ENCODE measurements at regions not wholly inside any gene's neighbourhood (a gene's known extent, or its start where the extent isn't known, plus 50 kb on each side); places are given as distances from the start of the nearest gene placed in this dataset.
A peak's percentile ranks its signal among the peaks of the same experiment; 100 is the strongest.
"Not testable (repeated sequence)": the region's sequence is repeated elsewhere in the genome, so short reads cannot be mapped to it uniquely, and the experiment has no call there.

GRCh38 chr4:155591738-155592143 is 74.9 kb upstream of the GUCY1A1 start:
- no peak for DNase-seq (ENCODE audit: low read depth)

DNA sequence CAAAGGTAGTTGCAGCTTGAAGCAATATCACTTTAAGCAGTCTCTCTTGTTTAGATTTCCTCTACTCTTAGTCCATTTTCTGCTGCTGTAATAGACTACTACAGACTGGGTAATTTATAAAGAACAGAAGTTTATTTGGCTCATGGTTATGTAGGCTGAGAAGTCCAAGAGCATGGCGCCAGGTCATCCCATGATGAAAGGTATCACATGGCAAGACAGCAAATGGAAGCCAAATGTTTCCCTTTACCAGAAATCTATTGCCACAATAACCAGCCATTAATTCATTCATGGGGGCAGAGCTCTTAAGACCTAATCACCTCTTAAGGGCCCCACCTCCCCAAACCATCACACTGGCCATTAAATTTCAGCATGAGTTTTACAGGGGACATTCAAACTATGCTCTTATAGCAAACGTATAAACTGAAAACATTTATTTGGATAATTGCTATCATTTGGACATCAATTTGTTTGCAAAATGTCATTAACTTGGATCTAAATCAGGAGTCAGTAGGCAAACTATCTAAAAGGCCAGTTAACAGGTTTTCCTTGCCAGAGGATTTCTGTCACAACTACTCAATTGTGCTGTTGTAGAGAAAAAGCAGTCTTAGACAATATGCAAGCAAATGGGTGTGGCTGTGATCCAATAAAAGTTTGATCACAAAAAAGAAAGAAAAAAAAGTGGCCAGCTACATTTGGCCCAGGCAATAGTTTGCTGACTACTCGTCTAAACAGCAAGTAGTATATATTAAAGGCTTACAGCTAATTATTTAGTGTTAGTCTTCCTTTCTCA is 75.7 kb upstream of the GUCY1A1 start:
- DNase-seq (ENCODE audit: low read depth), result no peak

DNA sequence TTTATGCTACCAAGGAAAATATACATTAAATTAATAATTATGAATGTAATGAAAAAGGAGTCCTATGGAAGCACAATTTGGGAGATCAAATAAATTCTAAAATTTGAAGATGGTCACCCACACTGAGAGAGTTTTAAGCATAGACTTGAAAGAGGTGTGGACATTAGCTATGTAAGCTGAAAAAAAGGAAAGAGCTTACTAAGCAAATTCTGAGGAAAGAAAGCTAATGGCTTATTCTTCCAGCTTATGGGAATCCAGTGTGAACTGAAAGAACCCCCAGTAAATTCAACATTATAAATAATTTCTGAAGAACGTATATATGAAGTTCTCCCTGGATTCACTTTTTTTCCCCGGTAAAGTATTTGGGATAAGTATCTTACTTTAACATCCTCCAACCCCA is 78.2 kb upstream of the GUCY1A1 start:
- no peak for DNase-seq (ENCODE audit: low read depth)

DNA sequence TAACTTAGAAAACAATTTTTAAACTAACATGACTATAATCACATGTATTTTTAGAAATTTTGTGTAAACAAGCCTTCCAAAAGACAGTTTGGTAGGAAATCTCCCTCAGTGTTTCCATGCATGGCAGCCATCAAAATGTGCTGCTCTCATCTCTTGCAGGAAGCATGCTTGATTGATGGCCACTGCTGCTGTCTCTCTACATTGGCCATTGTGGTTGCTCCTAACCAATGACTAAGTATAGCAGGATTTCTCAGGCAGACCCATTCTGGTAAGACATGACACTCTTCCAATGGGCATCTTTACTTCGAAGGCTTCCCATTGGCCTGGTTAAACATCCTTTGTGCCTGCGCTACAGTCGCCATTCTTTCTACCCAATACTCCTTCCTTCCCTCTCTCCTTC is 78.9 kb upstream of the GUCY1A1 start:
- no peak for DNase-seq (ENCODE audit: low read depth)

- DNase-seq (ENCODE audit: low read depth), result peak; percentile 68
These were observed 83.6 kb upstream of the GUCY1A1 start for GRCh38 chr4:155582971-155583437.

GRCh38 chr4:155582041-155582440 is 84.6 kb upstream of the GUCY1A1 start:
- DNase-seq (ENCODE audit: low read depth), result peak; percentile 26

DNA sequence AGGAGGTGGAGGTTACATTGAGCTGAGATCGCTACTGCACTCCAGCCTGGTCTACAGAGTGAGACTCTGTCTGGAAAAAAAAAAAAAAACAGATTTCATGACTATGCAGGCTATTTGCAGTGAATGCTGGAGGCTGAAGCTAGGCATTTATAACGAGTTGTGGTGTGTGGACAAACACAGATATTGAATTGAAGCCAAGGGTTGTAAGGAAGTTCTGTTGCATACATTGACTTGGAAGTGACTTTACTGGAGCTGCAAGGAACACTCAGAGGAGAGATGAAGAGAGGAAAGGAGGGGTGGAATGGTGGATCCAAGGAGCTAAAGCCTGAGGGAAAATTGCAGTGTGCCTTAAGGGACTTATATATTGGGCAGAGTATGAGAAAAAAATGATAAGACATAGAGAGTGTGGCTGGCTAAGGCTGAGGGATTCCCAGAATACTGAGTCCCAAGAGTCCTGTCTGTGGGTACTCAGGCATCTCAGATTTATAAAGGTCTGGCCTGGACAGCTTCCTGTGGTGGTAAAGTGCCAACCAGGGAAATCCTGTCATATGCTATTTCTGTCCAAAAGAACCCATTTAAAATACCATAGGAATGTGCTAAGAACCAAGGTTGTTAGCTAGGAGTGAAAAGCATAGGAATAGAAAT is 87.8 kb upstream of the GUCY1A1 start:
- DNase-seq (ENCODE audit: low read depth), result peak; percentile 65

DNA sequence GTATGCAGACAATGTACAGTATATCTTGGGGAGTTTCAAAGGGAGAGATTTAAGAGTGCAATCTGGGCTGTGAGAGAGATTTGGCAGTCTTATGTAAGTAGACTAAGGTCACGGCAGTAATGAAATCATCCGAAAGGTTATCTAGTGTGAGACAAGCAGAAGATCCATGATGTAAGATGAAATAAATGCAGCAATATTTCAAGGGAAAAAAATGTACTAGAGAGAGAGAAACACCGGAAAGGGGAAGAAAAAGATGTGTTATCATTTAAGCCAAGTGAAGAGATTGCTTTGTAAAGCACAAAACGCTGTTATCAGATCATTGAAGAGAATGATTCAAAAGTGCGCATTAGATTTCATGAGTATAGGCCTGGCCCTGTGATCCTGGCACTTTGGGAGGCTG is 88.4 kb upstream of the GUCY1A1 start:
- no peak for DNase-seq (ENCODE audit: low read depth)

GRCh38 chr4:155574329-155574728 is 92.3 kb upstream of the GUCY1A1 start:
- DNase-seq (ENCODE audit: low read depth), result not testable (repeated sequence)

GRCh38 chr4:155573126-155573525 is 93.5 kb upstream of the GUCY1A1 start:
- DNase-seq (ENCODE audit: low read depth), result no peak

DNA sequence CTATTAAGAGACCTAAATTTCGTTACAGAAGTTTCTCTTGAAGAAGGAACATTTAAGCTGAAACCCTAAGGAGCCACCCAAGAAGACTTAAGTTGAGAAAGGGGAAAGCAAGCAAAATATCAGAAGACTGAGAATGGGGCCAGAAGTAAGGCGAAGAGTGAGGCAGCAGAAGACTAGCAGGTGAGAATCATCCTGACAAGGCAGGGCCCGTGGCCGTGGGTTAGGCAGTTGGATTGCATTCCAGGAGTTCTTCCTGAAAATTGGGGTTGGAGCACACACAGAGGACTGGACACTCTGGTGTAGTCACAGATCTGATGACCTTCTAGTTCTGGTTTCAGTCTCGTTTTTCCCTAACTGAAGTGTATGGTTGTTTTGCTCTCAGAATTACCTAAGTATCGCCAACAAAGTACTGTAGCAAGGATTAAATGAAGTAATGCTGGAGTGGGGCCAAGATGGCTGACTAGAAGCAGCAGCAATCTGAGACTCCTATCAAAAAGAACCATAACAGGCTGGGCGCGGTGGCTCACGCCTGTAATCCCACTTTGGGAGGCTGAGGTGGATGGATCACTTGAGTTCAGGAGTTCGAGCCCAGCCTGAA is 94.4 kb upstream of the GUCY1A1 start:
- DNase-seq (ENCODE audit: low read depth), result no peak

GRCh38 chr4:155571184-155571944 is 95.3 kb upstream of the GUCY1A1 start:
- no peak for DNase-seq (ENCODE audit: low read depth)

DNA sequence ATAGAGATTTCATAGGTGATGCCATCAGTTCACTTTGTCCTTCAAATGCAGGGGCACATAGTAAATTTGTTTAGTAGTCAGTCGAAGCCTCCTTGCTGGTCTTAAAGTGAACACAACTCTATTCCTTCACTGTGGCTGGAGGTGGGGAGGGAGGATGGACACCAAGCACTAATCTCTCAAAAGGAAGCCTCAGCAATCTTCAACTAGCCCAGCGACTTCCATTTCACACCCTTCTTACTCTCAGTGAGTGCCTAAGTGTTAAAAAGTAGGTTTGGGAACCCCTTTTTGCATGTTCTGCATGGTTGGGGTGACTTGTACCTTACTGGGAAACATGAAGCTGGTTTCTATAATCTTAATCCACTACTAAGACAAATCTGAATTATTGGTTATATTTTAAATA is 96.0 kb upstream of the GUCY1A1 start:
- no peak for DNase-seq (ENCODE audit: low read depth)

GRCh38 chr4:155569960-155570515 is 96.6 kb upstream of the GUCY1A1 start:
- peak; percentile 90 for DNase-seq (ENCODE audit: low read depth)

- DNase-seq (ENCODE audit: low read depth), result no peak
These were observed 97.2 kb upstream of the GUCY1A1 start for GRCh38 chr4:155569471-155569870.

- no peak for DNase-seq (ENCODE audit: low read depth)
These were observed 97.9 kb upstream of the GUCY1A1 start for GRCh38 chr4:155568641-155569220.

DNA sequence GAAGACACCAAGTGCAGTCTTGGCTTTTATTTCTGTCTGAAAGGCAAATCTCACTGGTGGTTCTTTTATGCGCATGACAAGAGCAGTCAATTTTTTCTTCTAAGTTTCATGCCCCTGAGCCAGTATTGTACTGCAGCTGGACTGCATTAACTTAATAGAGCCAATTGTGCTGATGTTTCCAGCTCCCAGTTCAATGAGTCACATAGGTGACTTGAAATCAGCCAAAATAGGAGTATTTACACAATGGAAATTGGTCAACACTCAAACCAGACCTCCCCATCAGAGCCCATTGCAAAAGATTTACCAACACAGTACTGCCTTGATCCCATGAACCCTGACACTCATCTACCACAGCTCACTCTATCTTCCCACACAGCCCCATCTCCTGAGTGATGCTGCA is 100.3 kb upstream of the GUCY1A1 start:
- peak; percentile 31 for DNase-seq (ENCODE audit: low read depth)

- DNase-seq (ENCODE audit: low read depth), result no peak
These were observed 100.9 kb upstream of the GUCY1A1 start for GRCh38 chr4:155565776-155566175.

- DNase-seq (ENCODE audit: low read depth), result no peak
These were observed 101.3 kb upstream of the GUCY1A1 start for GRCh38 chr4:155565330-155565729.

GRCh38 chr4:155564880-155565279 is 101.8 kb upstream of the GUCY1A1 start:
- no peak for DNase-seq (ENCODE audit: low read depth)

DNA sequence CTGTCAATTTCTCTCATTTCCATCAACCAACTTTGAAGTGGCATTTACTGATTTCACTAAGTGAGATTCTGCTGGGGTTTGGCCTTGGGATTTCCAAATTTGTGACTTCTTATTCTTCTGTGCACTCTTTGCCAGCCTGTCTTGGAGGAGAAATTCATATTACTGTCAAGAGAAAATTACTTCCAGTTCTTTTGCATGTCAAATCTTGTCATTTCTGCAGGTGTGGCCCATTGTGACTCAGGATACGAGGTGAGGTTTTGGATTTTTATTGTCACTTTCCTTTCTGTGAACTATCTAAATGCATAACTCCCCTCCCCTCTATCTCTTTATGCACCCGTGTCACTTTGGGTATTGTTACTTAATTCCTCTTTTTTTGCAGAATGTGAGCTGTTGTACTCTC is 102.6 kb upstream of the GUCY1A1 start:
- no peak for DNase-seq (ENCODE audit: low read depth)

DNA sequence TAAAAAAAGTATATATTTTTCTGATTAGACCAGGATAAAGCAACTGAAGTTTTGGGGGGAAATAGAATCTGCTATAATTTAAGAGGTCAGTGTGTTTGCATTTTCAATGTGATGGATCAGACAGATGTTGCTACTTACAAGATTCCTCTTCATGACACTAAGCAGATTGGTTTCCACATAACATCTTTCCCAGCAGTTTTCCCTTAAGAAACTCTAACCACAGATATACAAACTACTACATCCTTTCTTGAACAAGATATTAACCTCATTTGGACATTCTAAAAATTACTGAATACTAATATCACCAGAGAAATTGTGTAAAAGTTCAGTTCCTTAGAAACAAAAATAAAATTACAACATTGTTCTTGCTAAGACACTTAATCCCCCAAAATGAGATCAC is 106.7 kb upstream of the GUCY1A1 start:
- peak; percentile 38 for DNase-seq (ENCODE audit: low read depth)
